ENCODE measurements at regions not wholly inside any gene's neighbourhood (a gene's known extent, or its start where the extent isn't known, plus 50 kb on each side); places are given as distances from the start of the nearest gene placed in this dataset.

- no peak for TF ChIP-seq CTCF (IDR thresholded peaks at IDR 0.05)
- Histone ChIP-seq H3K27me3 (no peaks in the 10 kb centered on the region), H3K4me3 (no peak overlapping the region), H3K36me3 (no peaks in the 10 kb centered on the region), H3K27ac (no peak overlapping the region), H3K4me1 (no peaks in the 10 kb centered on the region), H3K9me3 (no peaks in the 10 kb centered on the region)
- intact Hi-C loops (cut with DNase I), result no loop called here
- DNase-seq (ENCODE audit: low spot score in 2 of 2), result no peak
Observed at GRCh38 chr2:181318504-181319280, 138.5 kb upstream of the ITGA4 start.

GRCh38 chr2:181319286-181319685 is 137.9 kb upstream of the ITGA4 start:
- no peak overlapping the region for H3K27ac ChIP-seq
- H3K27me3 ChIP-seq, result no peaks in the 10 kb centered on the region
- TF ChIP-seq CTCF (IDR thresholded peaks at IDR 0.05), result no peak
- H3K36me3 ChIP-seq, result no peaks in the 10 kb centered on the region
- no peaks in the 10 kb centered on the region for H3K4me1 ChIP-seq
- no peaks in the 10 kb centered on the region for H3K9me3 ChIP-seq
- no peak overlapping the region for H3K4me3 ChIP-seq
- intact Hi-C loops (cut with DNase I), result no loop called here
- DNase-seq (ENCODE audit: low spot score in 2 of 2), result no peak

GRCh38 chr2:181320638-181321037 is 136.5 kb upstream of the ITGA4 start:
- Histone ChIP-seq H3K4me3 (no peak overlapping the region), H3K9me3 (no peaks in the 10 kb centered on the region), H3K27me3 (no peaks in the 10 kb centered on the region), H3K36me3 (no peaks in the 10 kb centered on the region), H3K27ac (no peak overlapping the region), H3K4me1 (no peaks in the 10 kb centered on the region)
- DNase-seq (ENCODE audit: low spot score in 2 of 2), result no peak
- intact Hi-C loops (cut with DNase I), result no loop called here
- no peak for TF ChIP-seq CTCF (IDR thresholded peaks at IDR 0.05)

- H3K27me3 ChIP-seq, result no peaks in the 10 kb centered on the region
- H3K4me1 ChIP-seq, result no peaks in the 10 kb centered on the region
- DNase-seq (ENCODE audit: low spot score in 2 of 2), result no peak
- intact Hi-C loops (cut with DNase I), result no loop called here
- H3K27ac ChIP-seq, result no peak overlapping the region
- no peak for TF ChIP-seq CTCF (IDR thresholded peaks at IDR 0.05)
- H3K9me3 ChIP-seq, result no peaks in the 10 kb centered on the region
- H3K36me3 ChIP-seq, result no peaks in the 10 kb centered on the region
- H3K4me3 ChIP-seq, result no peak overlapping the region
Observed at GRCh38 chr2:181324912-181325311, 132.3 kb upstream of the ITGA4 start.

- no peak for DNase-seq (ENCODE audit: low spot score in 2 of 2)
- no peaks in the 10 kb centered on the region for H3K27me3 ChIP-seq
- no peak overlapping the region for H3K4me3 ChIP-seq
- H3K9me3 ChIP-seq, result no peaks in the 10 kb centered on the region
- TF ChIP-seq CTCF (IDR thresholded peaks at IDR 0.05), result no peak
- no peaks in the 10 kb centered on the region for H3K4me1 ChIP-seq
- H3K27ac ChIP-seq, result no peak overlapping the region
- intact Hi-C loops (cut with DNase I), result no loop called here
- no peaks in the 10 kb centered on the region for H3K36me3 ChIP-seq
Observed at GRCh38 chr2:181326661-181327060, 130.5 kb upstream of the ITGA4 start.

- Histone ChIP-seq H3K9me3 (no peaks in the 10 kb centered on the region), H3K36me3 (no peaks in the 10 kb centered on the region), H3K4me1 (no peaks in the 10 kb centered on the region), H3K27ac (no peak overlapping the region), H3K4me3 (no peak overlapping the region), H3K27me3 (no peaks in the 10 kb centered on the region)
- no peak for TF ChIP-seq CTCF (IDR thresholded peaks at IDR 0.05)
- DNase-seq (ENCODE audit: low spot score in 2 of 2), result no peak
- intact Hi-C loops (cut with DNase I), result no loop called here
Observed at GRCh38 chr2:181330286-181330685, 126.9 kb upstream of the ITGA4 start.

All from ascending aorta (tissue), 2 donors.